IMR-90 (cell line): ENCODE measurements at regions not wholly inside any gene's neighbourhood (a gene's known extent, or its start where the extent isn't known, plus 50 kb on each side); places are given as distances from the start of the nearest gene placed in this dataset.
A peak's percentile ranks its signal among the peaks of the same experiment; 100 is the strongest.

ENCODE experiments used
- ATAC-seq: fragments of 200-7000 bp; cut with Tn5 transposase; 2 replicates; pipeline ENCODE4 v1.9.1; 2020; ENCODE audit warnings: low read depth, mild to moderate bottlenecking, moderate library complexity
- BruUV-seq: library from RNA; stranded (reverse); fragments of 400-500 nt; replicated peaks from 2 replicates; lab custom pipeline; 2021; lab: Mats Ljungman, UMichigan
- CTCF ChIA-PET: fragments of 300-600 bp; formaldehyde crosslinking; extraction: SDS; loops from one replicate; lab custom pipeline; 2021; ENCODE audit warnings: antibody characterized with exemption; lab: Yijun Ruan, JAX
- POLR2A ChIA-PET: fragments of 300-600 bp; sonication (Branson Sonifier 250); formaldehyde crosslinking; loops from one replicate; lab custom pipeline; 2022; ENCODE audit warnings: antibody characterized with exemption; ENCODE audit not compliant: unreplicated experiment; lab: Charles Lee
- DNase-seq: peaks from one replicate; pipeline ENCODE4 v3.0.0; 2013
- H2AFZ ChIP-seq: replicated peaks from 2 replicates; pipeline ENCODE3; 2013; ENCODE audit warnings: low read length, mild to moderate bottlenecking; ENCODE audit not compliant: poor library complexity
- H2AK5ac ChIP-seq: 2 replicates; pipeline ENCODE4 v1.6.1; 2013; ENCODE audit warnings: low read depth, low read length, inconsistent platforms
- H2AK9ac ChIP-seq: replicated peaks from 2 replicates; pipeline ENCODE3; 2013; ENCODE audit warnings: mild to moderate bottlenecking, low read depth, low read length, moderate library complexity; ENCODE audit not compliant: poor library complexity
- H2BK120ac ChIP-seq: 2 replicates; pipeline ENCODE4 v1.6.1; 2013; ENCODE audit warnings: low read depth, low read length, inconsistent platforms
- H2BK15ac ChIP-seq: 3 replicates; pipeline ENCODE4 v1.6.1; 2013; ENCODE audit warnings: low read depth, low read length, inconsistent platforms
- H2BK20ac ChIP-seq: 2 replicates; pipeline ENCODE4 v1.6.1; 2013; ENCODE audit warnings: low read depth, mild to moderate bottlenecking, inconsistent platforms, low read length, moderate library complexity
- H2BK5ac ChIP-seq: 2 replicates; pipeline ENCODE4 v1.6.1; 2013; ENCODE audit warnings: mild to moderate bottlenecking, low read depth, low read length, inconsistent platforms; ENCODE audit not compliant: poor library complexity, severe bottlenecking
- H3K14ac ChIP-seq: replicated peaks from 2 replicates; pipeline ENCODE4 v1.6.1; 2013; ENCODE audit warnings: low read depth, low read length, inconsistent platforms
- H3K18ac ChIP-seq: 2 replicates; pipeline ENCODE4 v1.6.1; 2013; ENCODE audit warnings: low read depth, low read length, control low read depth
- H3K23ac ChIP-seq: 2 replicates; pipeline ENCODE4 v1.6.1; 2013; ENCODE audit warnings: low read depth, low read length, inconsistent platforms
- H3K27ac ChIP-seq: 2 replicates; pipeline ENCODE4 v1.5.1; 2013; ENCODE audit warnings: mild to moderate bottlenecking, control low read depth, low read length; ENCODE audit not compliant: insufficient read depth
- H3K27me3 ChIP-seq: 2 replicates; pipeline ENCODE4 v1.6.1; 2013; ENCODE audit warnings: low read length; ENCODE audit not compliant: control insufficient read depth, insufficient read depth
- H3K36me3 ChIP-seq: 2 replicates; pipeline ENCODE4 v1.6.1; 2013; ENCODE audit warnings: low read length, mixed read lengths; ENCODE audit not compliant: control insufficient read depth, insufficient read depth
- H3K4ac ChIP-seq: 2 replicates; pipeline ENCODE4 v1.6.1; 2013; ENCODE audit warnings: low read depth, low read length, inconsistent platforms
- H3K4me1 ChIP-seq: 2 replicates; pipeline ENCODE4 v1.6.1; 2013; ENCODE audit warnings: low read length, mixed read lengths; ENCODE audit not compliant: control insufficient read depth, insufficient read depth
- H3K4me2 ChIP-seq: 2 replicates; pipeline ENCODE4 v1.6.1; 2013; ENCODE audit warnings: low read depth, mild to moderate bottlenecking, control low read depth, low read length, moderate library complexity
- H3K4me3 ChIP-seq: 2 replicates; pipeline ENCODE4 v1.5.1; 2013; ENCODE audit warnings: low read depth, mild to moderate bottlenecking, control low read depth, low read length, moderate library complexity; ENCODE audit not compliant: insufficient read depth
- H3K56ac ChIP-seq: 2 replicates; pipeline ENCODE4 v1.6.1; 2013; ENCODE audit warnings: low read length, inconsistent platforms; ENCODE audit not compliant: insufficient read depth; ENCODE audit errors: extremely low read depth
- H3K79me1 ChIP-seq, 2 experiments: 2 replicates each; pipeline ENCODE4 v1.6.1; 2013; ENCODE audit warnings: low read length in 2 of 2, inconsistent platforms in 1 of 2, low read depth in 1 of 2
- H3K9ac ChIP-seq: 2 replicates; pipeline ENCODE4 v1.6.1; 2013; ENCODE audit warnings: low read depth, low read length, control low read depth
- H3K9me1 ChIP-seq: 2 replicates; pipeline ENCODE4 v1.6.1; 2013; ENCODE audit warnings: low read length, inconsistent platforms; ENCODE audit not compliant: insufficient read depth
- H3K9me3 ChIP-seq: 2 replicates; pipeline ENCODE4 v1.6.1; 2013; ENCODE audit warnings: low read length; ENCODE audit not compliant: control insufficient read depth, insufficient read depth
- H4K20me1 ChIP-seq: 2 replicates; pipeline ENCODE4 v1.6.1; 2013; ENCODE audit warnings: low read length, inconsistent platforms; ENCODE audit not compliant: insufficient read depth
- H4K5ac ChIP-seq: 2 replicates; pipeline ENCODE4 v1.6.1; 2013; ENCODE audit warnings: mild to moderate bottlenecking, low read depth, low read length, control low read depth
- H4K8ac ChIP-seq, 2 experiments: 2 replicates each; pipeline ENCODE4 v1.6.1; 2013; ENCODE audit warnings: low read depth in 2 of 2, low read length in 2 of 2, control low read depth in 1 of 2, inconsistent platforms in 1 of 2
- H4K91ac ChIP-seq: 2 replicates; pipeline ENCODE4 v1.6.1; 2013; ENCODE audit warnings: low read depth, low read length, inconsistent platforms; ENCODE audit not compliant: insufficient read depth
- BHLHE40 ChIP-seq: fragments of 150-350 bp; IDR thresholded peaks from 2 replicates; pipeline ENCODE4 v1.6.1; 2016; ENCODE audit warnings: mild to moderate bottlenecking, low read depth, low read length
- CEBPB ChIP-seq: IDR thresholded peaks from 2 replicates; pipeline ENCODE4 v1.6.1; 2012; ENCODE audit warnings: low read depth, low read length, improper control_type of control experiment
- FOS ChIP-seq: fragments of 150-350 bp; IDR thresholded peaks from 2 replicates; pipeline ENCODE4 v1.6.1; 2016; ENCODE audit warnings: low read depth, low read length
- MXI1 ChIP-seq: IDR thresholded peaks from 2 replicates; pipeline ENCODE4 v1.6.1; 2012; ENCODE audit warnings: low read depth, mild to moderate bottlenecking, low read length, moderate library complexity, borderline replicate concordance
- USF2 ChIP-seq: fragments of 150-350 bp; IDR thresholded peaks from 2 replicates; pipeline ENCODE4 v1.6.1; 2017; ENCODE audit warnings: mild to moderate bottlenecking, antibody characterized with exemption, low read length, low read depth
- WGBS, 2 experiments: methylation state at CpG; one replicate each; pipeline versions ENCODE4 v1.1.5 to v1.1.7; 2013; ENCODE audit warnings: missing lambda C conversion rate in 2 of 2; ENCODE audit not compliant: insufficient read length in 1 of 2; ENCODE audit errors: extremely low coverage in 2 of 2; 5-methylcytosine and 5-hydroxymethylcytosine counted together
- dilution Hi-C: fragments of 300-500 bp; cut with HindIII; formaldehyde crosslinking; loops from one replicate; pipeline ENCODE4 v1.14.3; 2018; ENCODE audit warnings: low sequenced_read_pairs; ENCODE audit not compliant: unreplicated experiment
- in situ Hi-C: fragments of 300-500 bp; cut with MboI; formaldehyde crosslinking; loops from 3 replicates; pipeline ENCODE4 v1.14.3; 2019; ENCODE audit warnings: low sequenced_read_pairs, inconsistent platforms, mixed read lengths
- intact Hi-C: fragments of 100-400 bp; cut with micrococcal nuclease; formaldehyde crosslinking; loops from 2 replicates; pipeline ENCODE4 v1.10.0; 2022
- TF ChIP-seq, protein P1 (sequence below): conservative IDR thresholded peaks from 2 replicates; pipeline ENCODE4 v1.5.1; 2012; ENCODE audit warnings: mild to moderate bottlenecking, low read depth, low read length, improper control_type of control experiment

GRCh38 chr3:66133050-66133757 is 87.6 kb upstream of the SLC25A26 start:
- no CpG with 5 or more reads among the region's 6 CpGs for WGBS, 2 experiments
- CTCF ChIA-PET, result interaction anchor here (0.5 to 0.8 kb wide), 6 partner anchors 11 to 1970 kb away, joined by 3 to 4 read pairs (median 4); no protein-coding TSS in a partner anchor
- peak; percentile 99 for ATAC-seq
- Histone ChIP-seq H4K8ac (peak overlapping the region in 1 of 2 experiments; percentile 80; a peak in 2 of 4 replicates), H3K27ac (no peak overlapping the region), H3K14ac (peak overlapping the region; percentile 54), H3K4me2 (peak overlapping the region; percentile 68; the same call in 1 of the 2 replicates), H3K9me1 (peaks cover 9% of the 10 kb centered on the region), H3K4me3 (no peak overlapping the region), H3K4me1 (peaks cover 5% of the 10 kb centered on the region), H2BK5ac (peak overlapping the region; percentile 91), H2BK15ac (peak overlapping the region; percentile 51), H3K9me3 (no peaks in the 10 kb centered on the region), H2AK5ac (peak overlapping the region; percentile 50), H3K56ac (no peak overlapping the region), H3K23ac (no peak overlapping the region), H4K20me1 (no peaks in the 10 kb centered on the region), H3K18ac (peak overlapping the region; percentile 70; the same call in 1 of the 2 replicates), H3K79me1 (no peaks in the 10 kb centered on the region), H2AFZ (no peak overlapping the region), H3K27me3 (no peaks in the 10 kb centered on the region), H2AK9ac (no peak overlapping the region), H3K4ac (peak overlapping the region; percentile 80), H2BK20ac (peak overlapping the region; percentile 85), H4K5ac (no peak overlapping the region; the same call in 1 of the 2 replicates), H4K91ac (peak overlapping the region; percentile 57; the same call in 1 of the 2 replicates), H2BK120ac (peak overlapping the region; percentile 69), H3K9ac (no peak overlapping the region), H3K36me3 (no peaks in the 10 kb centered on the region)
- dilution Hi-C loops (no loop called here), intact Hi-C loops (loop anchor here (10.0 kb wide), 2 partner anchors 178 to 248 kb away; no protein-coding TSS in a partner anchor), in situ Hi-C loops (loop anchor here (10.0 kb wide), 1 partner anchor 88 kb away; no protein-coding TSS in a partner anchor)
- no TSS peak for BruUV-seq
- TF ChIP-seq FOS (peak; percentile 81), USF2 (no peak), CEBPB (peak; percentile 76), BHLHE40 (0 out of 2 replicates have a peak, but pooled peaks have one; percentile 8), MXI1 (no peak)
- TF ChIP-seq, protein P1, sequence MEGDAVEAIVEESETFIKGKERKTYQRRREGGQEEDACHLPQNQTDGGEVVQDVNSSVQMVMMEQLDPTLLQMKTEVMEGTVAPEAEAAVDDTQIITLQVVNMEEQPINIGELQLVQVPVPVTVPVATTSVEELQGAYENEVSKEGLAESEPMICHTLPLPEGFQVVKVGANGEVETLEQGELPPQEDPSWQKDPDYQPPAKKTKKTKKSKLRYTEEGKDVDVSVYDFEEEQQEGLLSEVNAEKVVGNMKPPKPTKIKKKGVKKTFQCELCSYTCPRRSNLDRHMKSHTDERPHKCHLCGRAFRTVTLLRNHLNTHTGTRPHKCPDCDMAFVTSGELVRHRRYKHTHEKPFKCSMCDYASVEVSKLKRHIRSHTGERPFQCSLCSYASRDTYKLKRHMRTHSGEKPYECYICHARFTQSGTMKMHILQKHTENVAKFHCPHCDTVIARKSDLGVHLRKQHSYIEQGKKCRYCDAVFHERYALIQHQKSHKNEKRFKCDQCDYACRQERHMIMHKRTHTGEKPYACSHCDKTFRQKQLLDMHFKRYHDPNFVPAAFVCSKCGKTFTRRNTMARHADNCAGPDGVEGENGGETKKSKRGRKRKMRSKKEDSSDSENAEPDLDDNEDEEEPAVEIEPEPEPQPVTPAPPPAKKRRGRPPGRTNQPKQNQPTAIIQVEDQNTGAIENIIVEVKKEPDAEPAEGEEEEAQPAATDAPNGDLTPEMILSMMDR, result no peak
- POLR2A ChIA-PET, result no interaction called here
- peak; percentile 91 for DNase-seq
